ENCODE measurements at regions not wholly inside any gene's neighbourhood (a gene's known extent, or its start where the extent isn't known, plus 50 kb on each side); places are given as distances from the start of the nearest gene placed in this dataset.

DNA sequence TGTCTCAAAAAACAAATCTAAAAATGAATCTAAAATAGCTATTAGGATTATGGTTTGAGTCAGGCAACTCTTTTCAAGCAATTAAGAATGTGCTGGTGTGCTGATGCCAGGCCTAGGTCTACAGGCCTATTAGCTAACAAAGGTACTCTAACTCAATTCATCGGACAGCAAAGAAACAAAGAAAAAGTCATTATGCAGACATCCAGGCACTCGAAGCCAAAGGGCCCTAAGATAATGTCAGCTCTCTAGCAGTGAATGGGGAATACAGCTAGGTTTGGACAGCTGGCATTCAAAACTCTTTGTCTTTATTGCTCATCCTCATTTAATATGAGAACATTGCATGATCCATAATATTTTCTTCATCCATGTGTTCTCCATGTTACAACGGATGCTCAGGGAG, 108.5 kb downstream of the TMEM114 start:
- ChIA-PET CTCF (interaction anchor here (0.6 kb wide), 1 partner anchor 567 kb away, joined by 3 read pairs; no protein-coding TSS in a partner anchor), POLR2A (no interaction called here)
- Mint-ChIP-seq H3K27ac (ENCODE audit: unreplicated experiment) (no peak overlapping the region), H3K36me3 (ENCODE audit: insufficient read depth, unreplicated experiment) (no peaks in the 10 kb centered on the region), H3K4me3 (ENCODE audit: unreplicated experiment) (no peak overlapping the region), H3K9me3 (ENCODE audit: unreplicated experiment) (no peaks in the 10 kb centered on the region), H3K4me1 (ENCODE audit: low read depth, unreplicated experiment) (no peaks in the 10 kb centered on the region), H3K27me3 (ENCODE audit: insufficient read depth, unreplicated experiment) (peaks cover 10% of the 10 kb centered on the region)
- no peaks in the 10 kb centered on the region for H3K9me3 ChIP-seq
- H3K27me3 ChIP-seq (replicated peaks; ENCODE audit: control insufficient read depth, insufficient read depth, low read length), result no peaks in the 10 kb centered on the region
- DNase-seq, result no peak
- no TSS peak for BruUV-seq (replicated peaks)
- no peaks in the 10 kb centered on the region for H3K36me3 ChIP-seq (ENCODE audit: control insufficient read depth, insufficient read depth, low read length)
- no peak overlapping the region for H3K4me3 ChIP-seq (ENCODE audit: low read depth, low read length)
- intact Hi-C loops (cut with micrococcal nuclease; ENCODE audit: unreplicated experiment), result no loop called here
- H3K4me1 ChIP-seq, result no peaks in the 10 kb centered on the region
- TF ChIP-seq, protein P1, sequence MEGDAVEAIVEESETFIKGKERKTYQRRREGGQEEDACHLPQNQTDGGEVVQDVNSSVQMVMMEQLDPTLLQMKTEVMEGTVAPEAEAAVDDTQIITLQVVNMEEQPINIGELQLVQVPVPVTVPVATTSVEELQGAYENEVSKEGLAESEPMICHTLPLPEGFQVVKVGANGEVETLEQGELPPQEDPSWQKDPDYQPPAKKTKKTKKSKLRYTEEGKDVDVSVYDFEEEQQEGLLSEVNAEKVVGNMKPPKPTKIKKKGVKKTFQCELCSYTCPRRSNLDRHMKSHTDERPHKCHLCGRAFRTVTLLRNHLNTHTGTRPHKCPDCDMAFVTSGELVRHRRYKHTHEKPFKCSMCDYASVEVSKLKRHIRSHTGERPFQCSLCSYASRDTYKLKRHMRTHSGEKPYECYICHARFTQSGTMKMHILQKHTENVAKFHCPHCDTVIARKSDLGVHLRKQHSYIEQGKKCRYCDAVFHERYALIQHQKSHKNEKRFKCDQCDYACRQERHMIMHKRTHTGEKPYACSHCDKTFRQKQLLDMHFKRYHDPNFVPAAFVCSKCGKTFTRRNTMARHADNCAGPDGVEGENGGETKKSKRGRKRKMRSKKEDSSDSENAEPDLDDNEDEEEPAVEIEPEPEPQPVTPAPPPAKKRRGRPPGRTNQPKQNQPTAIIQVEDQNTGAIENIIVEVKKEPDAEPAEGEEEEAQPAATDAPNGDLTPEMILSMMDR (IDR thresholded peaks at IDR 0.05; ENCODE audit: insufficient read depth in 1 of 2, low read depth in 1 of 2, low read length in 1 of 2, severe bottlenecking in 1 of 2, unreplicated experiment in 1 of 2), result no peak

DNA sequence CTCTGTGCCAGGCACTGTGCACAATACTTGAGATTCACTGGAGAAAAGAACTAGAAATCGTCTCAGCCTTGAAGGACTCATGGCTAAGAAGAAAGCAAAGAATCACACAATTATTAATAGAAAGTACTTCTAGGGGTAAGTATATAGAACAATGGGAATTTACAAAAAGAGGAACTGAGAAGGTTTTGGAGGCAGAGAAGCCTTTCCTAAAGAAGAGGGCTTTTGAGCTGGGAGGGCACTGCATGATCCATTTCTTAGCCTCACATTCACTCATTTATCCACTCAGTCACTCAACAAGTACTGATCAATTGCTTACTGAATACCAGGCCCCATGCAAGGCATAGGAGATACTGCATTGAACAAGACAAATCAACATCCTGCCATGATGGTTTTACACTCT, 113.5 kb downstream of the TMEM114 start:
- Mint-ChIP-seq H3K9me3 (ENCODE audit: unreplicated experiment) (no peaks in the 10 kb centered on the region), H3K4me3 (ENCODE audit: unreplicated experiment) (no peak overlapping the region), H3K27ac (ENCODE audit: unreplicated experiment) (no peak overlapping the region), H3K27me3 (ENCODE audit: insufficient read depth, unreplicated experiment) (peaks cover 15% of the 10 kb centered on the region), H3K4me1 (ENCODE audit: low read depth, unreplicated experiment) (no peaks in the 10 kb centered on the region), H3K36me3 (ENCODE audit: insufficient read depth, unreplicated experiment) (no peaks in the 10 kb centered on the region)
- Histone ChIP-seq H3K4me3 (ENCODE audit: low read depth, low read length) (no peak overlapping the region), H3K9me3 (no peaks in the 10 kb centered on the region), H3K27me3 (replicated peaks; ENCODE audit: control insufficient read depth, insufficient read depth, low read length) (no peaks in the 10 kb centered on the region), H3K36me3 (ENCODE audit: control insufficient read depth, insufficient read depth, low read length) (no peaks in the 10 kb centered on the region), H3K4me1 (no peaks in the 10 kb centered on the region)
- no peak for DNase-seq
- ChIA-PET CTCF (no interaction called here), POLR2A (no interaction called here)
- TF ChIP-seq, protein P1 (IDR thresholded peaks at IDR 0.05; ENCODE audit: insufficient read depth in 1 of 2, low read depth in 1 of 2, low read length in 1 of 2, severe bottlenecking in 1 of 2, unreplicated experiment in 1 of 2), result no peak
- BruUV-seq (replicated peaks), result no TSS peak
- intact Hi-C loops (cut with micrococcal nuclease; ENCODE audit: unreplicated experiment), result no loop called here

DNA sequence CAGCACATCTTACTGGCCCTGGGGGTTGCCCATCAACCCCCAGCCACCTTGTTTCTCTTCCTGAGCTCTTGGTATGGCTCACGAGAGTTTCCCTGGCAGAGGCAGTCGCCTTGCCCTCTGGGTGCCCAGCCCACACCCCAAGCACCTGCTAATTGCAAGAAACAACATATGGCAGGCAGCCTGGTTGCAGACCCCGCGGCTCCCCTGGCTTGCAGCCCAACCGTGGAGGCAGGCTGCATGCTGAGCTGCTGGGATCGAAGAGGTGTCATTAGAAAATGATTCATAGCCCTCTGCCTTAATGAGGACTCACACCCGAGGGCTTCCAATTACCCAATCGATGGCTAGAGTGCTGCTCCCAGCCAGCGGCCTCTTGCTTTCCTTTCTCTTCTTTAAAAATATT, 115.7 kb downstream of the TMEM114 start:
- H3K36me3 Mint-ChIP-seq (ENCODE audit: insufficient read depth, unreplicated experiment), result no peaks in the 10 kb centered on the region
- no peaks in the 10 kb centered on the region for H3K9me3 Mint-ChIP-seq (ENCODE audit: unreplicated experiment)
- ChIA-PET POLR2A (no interaction called here), CTCF (no interaction called here)
- Histone ChIP-seq H3K9me3 (no peaks in the 10 kb centered on the region), H3K27me3 (replicated peaks; ENCODE audit: control insufficient read depth, insufficient read depth, low read length) (no peaks in the 10 kb centered on the region), H3K4me1 (no peaks in the 10 kb centered on the region), H3K36me3 (ENCODE audit: control insufficient read depth, insufficient read depth, low read length) (no peaks in the 10 kb centered on the region), H3K4me3 (ENCODE audit: low read depth, low read length) (no peak overlapping the region)
- no peak for DNase-seq
- no TSS peak for BruUV-seq (replicated peaks)
- H3K4me3 Mint-ChIP-seq (ENCODE audit: unreplicated experiment), result no peak overlapping the region
- intact Hi-C loops (cut with micrococcal nuclease; ENCODE audit: unreplicated experiment), result no loop called here
- H3K27ac Mint-ChIP-seq (ENCODE audit: unreplicated experiment), result no peak overlapping the region
- H3K4me1 Mint-ChIP-seq (ENCODE audit: low read depth, unreplicated experiment), result no peaks in the 10 kb centered on the region
- peaks cover 15% of the 10 kb centered on the region for H3K27me3 Mint-ChIP-seq (ENCODE audit: insufficient read depth, unreplicated experiment)
- TF ChIP-seq, protein P1 (IDR thresholded peaks at IDR 0.05; ENCODE audit: insufficient read depth in 1 of 2, low read depth in 1 of 2, low read length in 1 of 2, severe bottlenecking in 1 of 2, unreplicated experiment in 1 of 2), result no peak

All from Caco-2 (cell line).